B cell (primary cell): ENCODE measurements at regions not wholly inside any gene's neighbourhood (a gene's known extent, or its start where the extent isn't known, plus 50 kb on each side); places are given as distances from the start of the nearest gene placed in this dataset.

Experiments used
- EZH2 ChIP-seq: IDR thresholded peaks from 2 replicates; pipeline ENCODE4 v1.6.1; 2012; ENCODE audit warnings: borderline replicate concordance, low read depth, mild to moderate bottlenecking, moderate library complexity, low read length; ENCODE audit not compliant: insufficient read depth, poor library complexity, severe bottlenecking
- TF ChIP-seq, protein P1 (sequence below): fragments of 200-600 bp; IDR thresholded peaks from one replicate; pipeline ENCODE4 v1.8.0; 2022; ENCODE audit warnings: antibody characterized with exemption, mild to moderate bottlenecking

GRCh38 chr6:4698901-4699659 lies 77.1 kb upstream of the CDYL start:
- TF ChIP-seq, protein P1, sequence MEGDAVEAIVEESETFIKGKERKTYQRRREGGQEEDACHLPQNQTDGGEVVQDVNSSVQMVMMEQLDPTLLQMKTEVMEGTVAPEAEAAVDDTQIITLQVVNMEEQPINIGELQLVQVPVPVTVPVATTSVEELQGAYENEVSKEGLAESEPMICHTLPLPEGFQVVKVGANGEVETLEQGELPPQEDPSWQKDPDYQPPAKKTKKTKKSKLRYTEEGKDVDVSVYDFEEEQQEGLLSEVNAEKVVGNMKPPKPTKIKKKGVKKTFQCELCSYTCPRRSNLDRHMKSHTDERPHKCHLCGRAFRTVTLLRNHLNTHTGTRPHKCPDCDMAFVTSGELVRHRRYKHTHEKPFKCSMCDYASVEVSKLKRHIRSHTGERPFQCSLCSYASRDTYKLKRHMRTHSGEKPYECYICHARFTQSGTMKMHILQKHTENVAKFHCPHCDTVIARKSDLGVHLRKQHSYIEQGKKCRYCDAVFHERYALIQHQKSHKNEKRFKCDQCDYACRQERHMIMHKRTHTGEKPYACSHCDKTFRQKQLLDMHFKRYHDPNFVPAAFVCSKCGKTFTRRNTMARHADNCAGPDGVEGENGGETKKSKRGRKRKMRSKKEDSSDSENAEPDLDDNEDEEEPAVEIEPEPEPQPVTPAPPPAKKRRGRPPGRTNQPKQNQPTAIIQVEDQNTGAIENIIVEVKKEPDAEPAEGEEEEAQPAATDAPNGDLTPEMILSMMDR: no peak
- no peak for TF ChIP-seq EZH2
